A549 (cell line): ENCODE measurements at regions not wholly inside any gene's neighbourhood (a gene's known extent, or its start where the extent isn't known, plus 50 kb on each side); places are given as distances from the start of the nearest gene placed in this dataset.

Experiments used
- ATAC-seq, 2 experiments: fragments of 200-7000 bp in 1 of 2; fragments of >200 bp in 1 of 2; cut with Nextera tagmentation in 1 of 2; cut with Tn5 transposase in 1 of 2; 3 replicates each; pipeline versions ENCODE4 v1.8.0 to v1.9.1; 2018 to 2020; ENCODE audit warnings: mild to moderate bottlenecking in 1 of 2, moderate library complexity in 1 of 2
- CTCF ChIA-PET: fragments of 300-600 bp; sonication (Branson Sonifier 250); formaldehyde crosslinking; extraction: SDS; loops from one replicate; lab custom pipeline; 2021; ENCODE audit warnings: antibody characterized with exemption, inconsistent platforms; lab: Yijun Ruan, JAX
- POLR2A ChIA-PET: fragments of 350-600 bp; formaldehyde crosslinking; extraction: SDS; loops from one replicate; lab custom pipeline; 2021; ENCODE audit warnings: antibody characterized with exemption, inconsistent platforms; lab: Yijun Ruan, JAX
- DNase-seq, 2 experiments: peaks; one replicate each; pipeline versions ENCODE4 v3.0.0 to v3.0.0-alpha.2; 2011 to 2016; ENCODE audit warnings: low read depth in 1 of 2, low spot score in 1 of 2
- FAIRE-seq: peaks from 2 replicates; lab custom pipeline; 2011; peaks lifted over from hg19 to GRCh38; lab: Jason Lieb, UNC
- H3K27ac ChIP-seq, 2 experiments: fragments of >200 bp; sonication (Bioruptor Twin); formaldehyde crosslinking; 3 replicates each; pipeline ENCODE4 v1.5.1; 2016 to 2017
- H3K4me1 ChIP-seq: fragments of >200 bp; sonication (Bioruptor Twin); formaldehyde crosslinking; 3 replicates; pipeline ENCODE4 v1.6.1; 2016
- H3K4me2 ChIP-seq: fragments of >200 bp; sonication (Bioruptor Twin); formaldehyde crosslinking; 3 replicates; pipeline ENCODE4 v1.6.1; 2016
- H3K4me3 ChIP-seq: fragments of >200 bp; sonication (Bioruptor Twin); formaldehyde crosslinking; 3 replicates; pipeline ENCODE4 v1.5.1; 2016
- H3K9me3 ChIP-seq: fragments of >200 bp; sonication (Bioruptor Twin); formaldehyde crosslinking; 3 replicates; pipeline ENCODE4 v1.6.1; 2016
- CBX8 ChIP-seq: fragments of 200-600 bp; sonication (generic); IDR thresholded peaks from 2 replicates; pipeline ENCODE4 v1.6.1; 2016
- CEBPB ChIP-seq, 2 experiments: fragments of >200 bp in 1 of 2; sonication (Bioruptor Twin) in 1 of 2; formaldehyde crosslinking in 1 of 2; IDR thresholded peaks; 2 replicates each; pipeline ENCODE4 v1.6.1; 2012 to 2016
- CHD4 ChIP-seq: fragments of 200-600 bp; sonication (generic); IDR thresholded peaks from 2 replicates; pipeline ENCODE4 v1.6.1; 2016; ENCODE audit warnings: antibody characterized with exemption, mild to moderate bottlenecking, borderline replicate concordance
- EP300 ChIP-seq, 2 experiments: fragments of >200 bp; sonication (Bioruptor Twin); formaldehyde crosslinking; IDR thresholded peaks; 2 replicates in 1 of 2; 3 replicates in 1 of 2; pipeline ENCODE4 v1.6.1; 2016 to 2017
- ESRRA ChIP-seq: fragments of 150-350 bp; IDR thresholded peaks from 2 replicates; pipeline ENCODE4 v1.6.1; 2014; ENCODE audit warnings: mild to moderate bottlenecking, low read length, borderline replicate concordance
- HOXB13 ChIP-seq: fragments of 250-450 bp; sonication (Bioruptor Pico); IDR thresholded peaks from 2 replicates; pipeline ENCODE4 v1.5.0; 2020; ENCODE audit warnings: low read depth, mild to moderate bottlenecking, moderate library complexity
- HOXB5 ChIP-seq: fragments of 250-450 bp; sonication (Bioruptor Pico); IDR thresholded peaks from 2 replicates; pipeline ENCODE4 v1.5.0; 2020; ENCODE audit warnings: mild to moderate bottlenecking, moderate library complexity
- JUNB ChIP-seq: fragments of >200 bp; sonication (Bioruptor Twin); formaldehyde crosslinking; IDR thresholded peaks from 2 replicates; pipeline ENCODE4 v1.6.1; 2016
- KDM1A ChIP-seq: fragments of 200-600 bp; sonication (generic); IDR thresholded peaks from 2 replicates; pipeline ENCODE4 v1.6.1; 2016; ENCODE audit warnings: low read depth, mild to moderate bottlenecking
- MAFK ChIP-seq: fragments of 450-650 bp; IDR thresholded peaks from 2 replicates; pipeline ENCODE4 v1.6.1; 2014; ENCODE audit not compliant: partially characterized antibody
- MYC ChIP-seq: IDR thresholded peaks from 2 replicates; pipeline ENCODE4 v1.6.1; 2012; ENCODE audit warnings: mild to moderate bottlenecking, inconsistent platforms, low read length, improper control_type of control experiment, borderline replicate concordance
- NFE2L2 ChIP-seq: fragments of 150-350 bp; conservative IDR thresholded peaks from 2 replicates; pipeline ENCODE4 v1.6.1; 2014; ENCODE audit warnings: low read length
- PHF8 ChIP-seq: fragments of 200-600 bp; sonication (generic); IDR thresholded peaks from 2 replicates; pipeline ENCODE4 v1.6.1; 2016; ENCODE audit warnings: low read depth, mild to moderate bottlenecking, antibody characterized with exemption, moderate library complexity, borderline replicate concordance
- POLR2A ChIP-seq: IDR thresholded peaks from 2 replicates; pipeline ENCODE4 v1.6.1; 2012; ENCODE audit warnings: mild to moderate bottlenecking, low read length
- POLR2AphosphoS2 ChIP-seq: conservative IDR thresholded peaks from 2 replicates; pipeline ENCODE4 v1.6.1; 2012; ENCODE audit warnings: low read length, improper control_type of control experiment, inconsistent platforms
- RARB ChIP-seq: fragments of 250-450 bp; sonication (Bioruptor Pico); IDR thresholded peaks from 2 replicates; pipeline ENCODE4 v1.8.0; 2021; ENCODE audit warnings: mild to moderate bottlenecking, moderate library complexity
- RFX5 ChIP-seq: fragments of 450-650 bp; IDR thresholded peaks from 2 replicates; pipeline ENCODE4 v1.7.1; 2014; ENCODE audit warnings: antibody characterized with exemption, mild to moderate bottlenecking, moderate library complexity
- SMC3 ChIP-seq: fragments of >200 bp; sonication (Bioruptor Twin); formaldehyde crosslinking; IDR thresholded peaks from 3 replicates; pipeline ENCODE4 v1.6.1; 2018; ENCODE audit warnings: inconsistent platforms
- TFCP2L1 ChIP-seq: fragments of 250-450 bp; sonication (Bioruptor Pico); IDR thresholded peaks from 2 replicates; pipeline ENCODE4 v1.5.0; 2021; ENCODE audit warnings: mild to moderate bottlenecking
- ZFP36 ChIP-seq: fragments of 450-650 bp; IDR thresholded peaks from 2 replicates; pipeline ENCODE4 v1.6.1; 2014; ENCODE audit warnings: borderline replicate concordance; ENCODE audit not compliant: partially characterized antibody
- WGBS: methylation state at CpG from one replicate; pipeline ENCODE4 v1.1.6; 2017; ENCODE audit errors: missing lambda C conversion rate; 5-methylcytosine and 5-hydroxymethylcytosine counted together
- TF ChIP-seq, protein P1 (sequence below): fragments of 200-600 bp; sonication (generic); IDR thresholded peaks from 2 replicates; pipeline ENCODE4 v1.6.1; 2016; ENCODE audit warnings: antibody characterized with exemption, mild to moderate bottlenecking, moderate library complexity
- TF ChIP-seq, protein P2 (sequence below): fragments of >200 bp; sonication (Bioruptor Twin); formaldehyde crosslinking; IDR thresholded peaks from 2 replicates; pipeline ENCODE4 v1.6.1; 2016
- TF ChIP-seq, protein P3 (sequence below): fragments of 450-650 bp; IDR thresholded peaks from 2 replicates; pipeline ENCODE4 v1.6.1; 2014; ENCODE audit warnings: antibody characterized with exemption
- TF ChIP-seq, protein P4 (sequence below): IDR thresholded peaks from 2 replicates; pipeline ENCODE4 v1.6.1; 2012
- TF ChIP-seq, protein P5 (sequence below): fragments of 250-450 bp; sonication (Bioruptor Pico); IDR thresholded peaks from 2 replicates; pipeline ENCODE4 v1.5.0; 2021; ENCODE audit warnings: mild to moderate bottlenecking, moderate library complexity, borderline replicate concordance
- TF ChIP-seq, protein P6 (sequence below): fragments of >200 bp; sonication (Bioruptor Twin); formaldehyde crosslinking; IDR thresholded peaks from 3 replicates; pipeline ENCODE4 v1.6.1; 2016
- TF ChIP-seq, protein P7 (sequence below): IDR thresholded peaks from 2 replicates; pipeline ENCODE4 v1.6.1; 2012
- TF ChIP-seq, protein P8 (sequence below): fragments of 150-350 bp; IDR thresholded peaks from 2 replicates; pipeline ENCODE4 v1.6.1; 2014; ENCODE audit warnings: low read depth, mild to moderate bottlenecking, low read length
- TF ChIP-seq, protein P9 (sequence below): fragments of 250-450 bp; sonication (Bioruptor Pico); IDR thresholded peaks from 2 replicates; pipeline ENCODE4 v1.5.0; 2020; ENCODE audit warnings: low read depth, mild to moderate bottlenecking, moderate library complexity

DNA sequence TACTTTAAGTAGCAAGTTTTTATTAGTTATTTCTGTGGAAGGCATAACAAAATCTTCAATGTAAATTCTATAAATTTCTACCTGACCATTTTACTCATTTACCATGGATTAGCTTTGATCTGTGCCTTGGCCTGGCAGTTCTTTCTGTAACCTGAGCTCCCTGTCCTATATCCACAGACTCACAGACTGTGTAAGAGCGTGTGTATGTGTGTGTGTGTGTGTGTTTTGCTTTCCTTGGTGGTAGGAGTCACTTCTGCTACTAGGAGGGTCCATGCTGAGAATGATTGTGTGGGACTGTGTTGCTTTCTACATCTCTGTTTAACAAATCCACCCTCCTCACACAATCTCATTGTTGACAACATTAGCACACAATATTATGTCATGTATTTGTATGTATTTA lies 221.2 kb upstream of the PELI2 start:
- DNase-seq, result no peak
- no peak overlapping the region for H3K4me2 ChIP-seq
- no peaks in the 10 kb centered on the region for H3K4me1 ChIP-seq
- no peak overlapping the region for H3K27ac ChIP-seq
- no peak overlapping the region for H3K4me3 ChIP-seq
- TF ChIP-seq, protein P1, sequence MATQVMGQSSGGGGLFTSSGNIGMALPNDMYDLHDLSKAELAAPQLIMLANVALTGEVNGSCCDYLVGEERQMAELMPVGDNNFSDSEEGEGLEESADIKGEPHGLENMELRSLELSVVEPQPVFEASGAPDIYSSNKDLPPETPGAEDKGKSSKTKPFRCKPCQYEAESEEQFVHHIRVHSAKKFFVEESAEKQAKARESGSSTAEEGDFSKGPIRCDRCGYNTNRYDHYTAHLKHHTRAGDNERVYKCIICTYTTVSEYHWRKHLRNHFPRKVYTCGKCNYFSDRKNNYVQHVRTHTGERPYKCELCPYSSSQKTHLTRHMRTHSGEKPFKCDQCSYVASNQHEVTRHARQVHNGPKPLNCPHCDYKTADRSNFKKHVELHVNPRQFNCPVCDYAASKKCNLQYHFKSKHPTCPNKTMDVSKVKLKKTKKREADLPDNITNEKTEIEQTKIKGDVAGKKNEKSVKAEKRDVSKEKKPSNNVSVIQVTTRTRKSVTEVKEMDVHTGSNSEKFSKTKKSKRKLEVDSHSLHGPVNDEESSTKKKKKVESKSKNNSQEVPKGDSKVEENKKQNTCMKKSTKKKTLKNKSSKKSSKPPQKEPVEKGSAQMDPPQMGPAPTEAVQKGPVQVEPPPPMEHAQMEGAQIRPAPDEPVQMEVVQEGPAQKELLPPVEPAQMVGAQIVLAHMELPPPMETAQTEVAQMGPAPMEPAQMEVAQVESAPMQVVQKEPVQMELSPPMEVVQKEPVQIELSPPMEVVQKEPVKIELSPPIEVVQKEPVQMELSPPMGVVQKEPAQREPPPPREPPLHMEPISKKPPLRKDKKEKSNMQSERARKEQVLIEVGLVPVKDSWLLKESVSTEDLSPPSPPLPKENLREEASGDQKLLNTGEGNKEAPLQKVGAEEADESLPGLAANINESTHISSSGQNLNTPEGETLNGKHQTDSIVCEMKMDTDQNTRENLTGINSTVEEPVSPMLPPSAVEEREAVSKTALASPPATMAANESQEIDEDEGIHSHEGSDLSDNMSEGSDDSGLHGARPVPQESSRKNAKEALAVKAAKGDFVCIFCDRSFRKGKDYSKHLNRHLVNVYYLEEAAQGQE, result no peak
- no peak for TF ChIP-seq CEBPB (IDR thresholded peaks at IDR 0.05)
- TF ChIP-seq PHF8, result no peak
- TF ChIP-seq, protein P2, sequence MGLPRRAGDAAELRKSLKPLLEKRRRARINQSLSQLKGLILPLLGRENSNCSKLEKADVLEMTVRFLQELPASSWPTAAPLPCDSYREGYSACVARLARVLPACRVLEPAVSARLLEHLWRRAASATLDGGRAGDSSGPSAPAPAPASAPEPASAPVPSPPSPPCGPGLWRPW, result no peak
- TF ChIP-seq, protein P3, sequence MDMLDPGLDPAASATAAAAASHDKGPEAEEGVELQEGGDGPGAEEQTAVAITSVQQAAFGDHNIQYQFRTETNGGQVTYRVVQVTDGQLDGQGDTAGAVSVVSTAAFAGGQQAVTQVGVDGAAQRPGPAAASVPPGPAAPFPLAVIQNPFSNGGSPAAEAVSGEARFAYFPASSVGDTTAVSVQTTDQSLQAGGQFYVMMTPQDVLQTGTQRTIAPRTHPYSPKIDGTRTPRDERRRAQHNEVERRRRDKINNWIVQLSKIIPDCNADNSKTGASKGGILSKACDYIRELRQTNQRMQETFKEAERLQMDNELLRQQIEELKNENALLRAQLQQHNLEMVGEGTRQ, result no peak
- TF ChIP-seq, protein P4, sequence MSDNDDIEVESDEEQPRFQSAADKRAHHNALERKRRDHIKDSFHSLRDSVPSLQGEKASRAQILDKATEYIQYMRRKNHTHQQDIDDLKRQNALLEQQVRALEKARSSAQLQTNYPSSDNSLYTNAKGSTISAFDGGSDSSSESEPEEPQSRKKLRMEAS, result no peak
- no peak for TF ChIP-seq RFX5
- no peak for TF ChIP-seq HOXB5
- TF ChIP-seq NFE2L2, result no peak
- no peak for TF ChIP-seq CBX8
- no peak for TF ChIP-seq TFCP2L1 (CRISPR knock-in tag)
- no peak for TF ChIP-seq KDM1A
- no peak for TF ChIP-seq MAFK
- no peak for ATAC-seq
- WGBS, result 40% methylated on average over 1 of the region's 1 CpG
- no peaks in the 10 kb centered on the region for H3K9me3 ChIP-seq
- no peak for FAIRE-seq
- ChIA-PET POLR2A (no interaction called here), CTCF (no interaction called here)

DNA sequence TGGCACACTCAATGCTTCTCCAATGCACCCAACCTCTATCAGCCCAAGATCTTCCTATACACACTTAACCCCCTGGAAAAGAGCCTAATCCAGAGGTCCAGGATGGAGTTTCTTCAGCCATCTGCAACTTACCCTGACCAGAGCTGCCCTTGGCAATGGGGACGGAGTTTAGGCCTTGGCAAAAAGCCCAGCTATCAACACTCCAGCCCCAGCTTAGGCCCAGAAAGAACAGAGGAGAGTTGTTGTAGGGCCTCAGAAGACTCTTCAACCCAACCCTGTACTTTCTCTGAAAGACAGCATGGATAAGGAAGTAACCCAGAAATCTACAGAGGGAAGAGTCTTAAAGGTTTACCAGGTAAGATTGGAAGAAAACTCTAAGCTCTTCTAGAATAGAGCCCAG lies 219.3 kb upstream of the PELI2 start:
- DNase-seq (no peak), FAIRE-seq (no peak), ATAC-seq (no peak)
- no peaks in the 10 kb centered on the region for H3K9me3 ChIP-seq
- ChIA-PET CTCF (no interaction called here), POLR2A (no interaction called here)
- H3K27ac ChIP-seq, result no peak overlapping the region
- H3K4me1 ChIP-seq, result no peaks in the 10 kb centered on the region
- no peak overlapping the region for H3K4me3 ChIP-seq
- no peak overlapping the region for H3K4me2 ChIP-seq
- 73% methylated on average over 1 of the region's 1 CpG for whole genome bisulfite sequencing
- TF ChIP-seq ZFP36, result no peak
- no peak for TF ChIP-seq JUNB
- no peak for TF ChIP-seq ESRRA
- TF ChIP-seq, protein P5, sequence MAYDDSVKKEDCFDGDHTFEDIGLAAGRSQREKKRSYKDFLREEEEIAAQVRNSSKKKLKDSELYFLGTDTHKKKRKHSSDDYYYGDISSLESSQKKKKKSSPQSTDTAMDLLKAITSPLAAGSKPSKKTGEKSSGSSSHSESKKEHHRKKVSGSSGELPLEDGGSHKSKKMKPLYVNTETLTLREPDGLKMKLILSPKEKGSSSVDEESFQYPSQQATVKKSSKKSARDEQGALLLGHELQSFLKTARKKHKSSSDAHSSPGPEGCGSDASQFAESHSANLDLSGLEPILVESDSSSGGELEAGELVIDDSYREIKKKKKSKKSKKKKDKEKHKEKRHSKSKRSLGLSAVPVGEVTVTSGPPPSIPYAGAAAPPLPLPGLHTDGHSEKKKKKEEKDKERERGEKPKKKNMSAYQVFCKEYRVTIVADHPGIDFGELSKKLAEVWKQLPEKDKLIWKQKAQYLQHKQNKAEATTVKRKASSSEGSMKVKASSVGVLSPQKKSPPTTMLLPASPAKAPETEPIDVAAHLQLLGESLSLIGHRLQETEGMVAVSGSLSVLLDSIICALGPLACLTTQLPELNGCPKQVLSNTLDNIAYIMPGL, result no peak
- TF ChIP-seq PHF8, result no peak
- TF ChIP-seq, protein P6, sequence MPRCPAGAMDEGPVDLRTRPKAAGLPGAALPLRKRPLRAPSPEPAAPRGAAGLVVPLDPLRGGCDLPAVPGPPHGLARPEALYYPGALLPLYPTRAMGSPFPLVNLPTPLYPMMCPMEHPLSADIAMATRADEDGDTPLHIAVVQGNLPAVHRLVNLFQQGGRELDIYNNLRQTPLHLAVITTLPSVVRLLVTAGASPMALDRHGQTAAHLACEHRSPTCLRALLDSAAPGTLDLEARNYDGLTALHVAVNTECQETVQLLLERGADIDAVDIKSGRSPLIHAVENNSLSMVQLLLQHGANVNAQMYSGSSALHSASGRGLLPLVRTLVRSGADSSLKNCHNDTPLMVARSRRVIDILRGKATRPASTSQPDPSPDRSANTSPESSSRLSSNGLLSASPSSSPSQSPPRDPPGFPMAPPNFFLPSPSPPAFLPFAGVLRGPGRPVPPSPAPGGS, result no peak
- no peak for TF ChIP-seq HOXB13
- TF ChIP-seq RARB, result no peak
- no peak for TF ChIP-seq EP300 (IDR thresholded peaks at IDR 0.05)
- no peak for TF ChIP-seq MYC
- no peak for TF ChIP-seq POLR2A
- TF ChIP-seq, protein P7, sequence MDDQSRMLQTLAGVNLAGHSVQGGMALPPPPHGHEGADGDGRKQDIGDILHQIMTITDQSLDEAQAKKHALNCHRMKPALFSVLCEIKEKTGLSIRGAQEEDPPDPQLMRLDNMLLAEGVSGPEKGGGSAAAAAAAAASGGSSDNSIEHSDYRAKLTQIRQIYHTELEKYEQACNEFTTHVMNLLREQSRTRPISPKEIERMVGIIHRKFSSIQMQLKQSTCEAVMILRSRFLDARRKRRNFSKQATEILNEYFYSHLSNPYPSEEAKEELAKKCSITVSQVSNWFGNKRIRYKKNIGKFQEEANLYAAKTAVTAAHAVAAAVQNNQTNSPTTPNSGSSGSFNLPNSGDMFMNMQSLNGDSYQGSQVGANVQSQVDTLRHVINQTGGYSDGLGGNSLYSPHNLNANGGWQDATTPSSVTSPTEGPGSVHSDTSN, result no peak
- TF ChIP-seq CHD4, result no peak
- TF ChIP-seq POLR2AphosphoS2, result no peak
- no peak for TF ChIP-seq SMC3
- TF ChIP-seq, protein P8, sequence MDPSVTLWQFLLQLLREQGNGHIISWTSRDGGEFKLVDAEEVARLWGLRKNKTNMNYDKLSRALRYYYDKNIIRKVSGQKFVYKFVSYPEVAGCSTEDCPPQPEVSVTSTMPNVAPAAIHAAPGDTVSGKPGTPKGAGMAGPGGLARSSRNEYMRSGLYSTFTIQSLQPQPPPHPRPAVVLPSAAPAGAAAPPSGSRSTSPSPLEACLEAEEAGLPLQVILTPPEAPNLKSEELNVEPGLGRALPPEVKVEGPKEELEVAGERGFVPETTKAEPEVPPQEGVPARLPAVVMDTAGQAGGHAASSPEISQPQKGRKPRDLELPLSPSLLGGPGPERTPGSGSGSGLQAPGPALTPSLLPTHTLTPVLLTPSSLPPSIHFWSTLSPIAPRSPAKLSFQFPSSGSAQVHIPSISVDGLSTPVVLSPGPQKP, result no peak
- TF ChIP-seq, protein P9, sequence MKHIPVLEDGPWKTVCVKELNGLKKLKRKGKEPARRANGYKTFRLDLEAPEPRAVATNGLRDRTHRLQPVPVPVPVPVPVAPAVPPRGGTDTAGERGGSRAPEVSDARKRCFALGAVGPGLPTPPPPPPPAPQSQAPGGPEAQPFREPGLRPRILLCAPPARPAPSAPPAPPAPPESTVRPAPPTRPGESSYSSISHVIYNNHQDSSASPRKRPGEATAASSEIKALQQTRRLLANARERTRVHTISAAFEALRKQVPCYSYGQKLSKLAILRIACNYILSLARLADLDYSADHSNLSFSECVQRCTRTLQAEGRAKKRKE (CRISPR knock-in tag), result no peak
